K562 (cell line): ENCODE measurements at regions not wholly inside any gene's neighbourhood (a gene's known extent, or its start where the extent isn't known, plus 50 kb on each side); places are given as distances from the start of the nearest gene placed in this dataset.
A peak's percentile ranks its signal among the peaks of the same experiment; 100 is the strongest.

ENCODE experiments used
- ATAC-seq: fragments of 200-7000 bp; cut with Tn5 transposase; 3 replicates; pipeline ENCODE4 v1.9.1; 2020; ENCODE audit warnings: moderate library complexity
- BruUV-seq: library from RNA; stranded (reverse); fragments of 400-500 nt; replicated peaks from 2 replicates; lab custom pipeline; 2021; lab: Mats Ljungman, UMichigan
- CTCF ChIA-PET: fragments of 300-600 bp; formaldehyde crosslinking; extraction: SDS; loops from one replicate; lab custom pipeline; 2021; ENCODE audit warnings: low intra/inter-chr PET ratio; lab: Yijun Ruan, JAX
- POLR2A ChIA-PET: fragments of 300-600, 350-650 bp; sonication (Branson Sonifier 250); formaldehyde crosslinking; extraction: SDS; loops from one replicate; lab custom pipeline; 2021; ENCODE audit warnings: antibody characterized with exemption, inconsistent platforms; lab: Yijun Ruan, JAX
- DNase-seq, 4 experiments: peaks; one replicate each; pipeline versions ENCODE4 v3.0.0 to v3.0.0-alpha.2; 2011 to 2018; ENCODE audit warnings: low spot score in 3 of 4, mixed read lengths in 3 of 4; ENCODE audit errors: extremely low read depth in 1 of 4
- FAIRE-seq: peaks from 2 replicates; lab custom pipeline; 2011; peaks lifted over from hg19 to GRCh38; lab: Jason Lieb, UNC
- H2AFZ ChIP-seq: 2 replicates; pipeline ENCODE4 v1.6.0; 2011; ENCODE audit warnings: low read depth, low read length, control low read depth, inconsistent platforms
- H3K27ac ChIP-seq: fragments of 200-600 bp; 3 replicates; pipeline ENCODE4 v1.8.0; 2011; ENCODE audit warnings: low read depth, mild to moderate bottlenecking, control low read depth, inconsistent platforms, low read length, moderate library complexity, mixed read lengths; ENCODE audit errors: extremely low read depth
- H3K27me3 ChIP-seq, 2 experiments: fragments of 300-600 bp in 1 of 2; 2 replicates in 1 of 2; 3 replicates in 1 of 2; pipeline versions ENCODE4 v1.6.0 to v1.8.0; 2011; ENCODE audit warnings: inconsistent platforms in 2 of 2, low read length in 2 of 2, mild to moderate bottlenecking in 1 of 2, mixed read lengths in 1 of 2, moderate library complexity in 1 of 2; ENCODE audit not compliant: control insufficient read depth in 2 of 2, insufficient read depth in 2 of 2
- H3K36me3 ChIP-seq: fragments of 300-600 bp; 3 replicates; pipeline ENCODE4 v1.8.0; 2011; ENCODE audit warnings: mild to moderate bottlenecking, low read length, inconsistent platforms; ENCODE audit not compliant: control insufficient read depth, insufficient read depth
- H3K4me1 ChIP-seq, 2 experiments: fragments of 200-600 bp in 1 of 2; replicated peaks in 1 of 2; 2 replicates in 1 of 2; 3 replicates in 1 of 2; pipeline versions ENCODE4 v1.5.1 to v1.8.0; 2011; ENCODE audit warnings: inconsistent platforms in 2 of 2, low read length in 2 of 2, mild to moderate bottlenecking in 1 of 2, mixed read lengths in 1 of 2, moderate library complexity in 1 of 2; ENCODE audit not compliant: control insufficient read depth in 2 of 2, insufficient read depth in 2 of 2
- H3K4me2 ChIP-seq: 2 replicates; pipeline ENCODE4 v1.6.1; 2011; ENCODE audit warnings: low read length, control low read depth, inconsistent platforms, mixed read lengths; ENCODE audit not compliant: insufficient read depth
- H3K4me3 ChIP-seq: fragments of 200-600 bp; sonication (generic), shearing (Covaris generic); 2 replicates; pipeline ENCODE4 v1.5.1; 2016; ENCODE audit warnings: control low read depth, inconsistent platforms
- H3K79me2 ChIP-seq: fragments of 200-600 bp; 3 replicates; pipeline ENCODE4 v1.8.0; 2011; ENCODE audit warnings: low read length, inconsistent platforms; ENCODE audit not compliant: control insufficient read depth, insufficient read depth
- H3K9ac ChIP-seq, 2 experiments: 2 replicates each; pipeline versions ENCODE4 v1.6.0 to v1.6.1; 2011; ENCODE audit warnings: low read depth in 2 of 2, low read length in 2 of 2, control low read depth in 1 of 2, inconsistent platforms in 1 of 2, mild to moderate bottlenecking in 1 of 2, mixed read lengths in 1 of 2; ENCODE audit not compliant: insufficient read depth in 1 of 2
- H3K9me1 ChIP-seq: one replicate; pipeline ENCODE4 v1.6.0; 2011; ENCODE audit warnings: inconsistent platforms, mild to moderate bottlenecking, low read length, moderate library complexity; ENCODE audit not compliant: control insufficient read depth, insufficient read depth
- H3K9me3 ChIP-seq: replicated peaks from 2 replicates; pipeline ENCODE4 v1.5.1; 2011; ENCODE audit warnings: low read depth, low read length, inconsistent platforms; ENCODE audit not compliant: control insufficient read depth, insufficient read depth
- H4K20me1 ChIP-seq: replicated peaks from 2 replicates; pipeline ENCODE4 v1.6.1; 2011; ENCODE audit warnings: low read length, inconsistent platforms, mixed read lengths; ENCODE audit not compliant: control insufficient read depth, insufficient read depth
- ATF6 ChIP-seq: sonication (generic); formaldehyde crosslinking; IDR thresholded peaks from 2 replicates; pipeline ENCODE4 v1.4.0; 2020; ENCODE audit warnings: mild to moderate bottlenecking, missing genetic modification reagents
- BACH1 ChIP-seq: fragments of 200-800 bp; sonication (Bioruptor generic); IDR thresholded peaks from 2 replicates; pipeline ENCODE4 v1.6.1; 2016; ENCODE audit warnings: missing genetic modification characterization, missing compliant biosample characterization
- C11orf30 ChIP-seq: fragments of 450-650 bp; IDR thresholded peaks from 2 replicates; pipeline ENCODE4 v1.6.1; 2016; ENCODE audit warnings: low read depth, mild to moderate bottlenecking
- EGR1 ChIP-seq: fragments of 450-650 bp; conservative IDR thresholded peaks from 2 replicates; pipeline ENCODE4 v1.6.1; 2017; ENCODE audit warnings: mild to moderate bottlenecking
- HDAC1 ChIP-seq, 2 experiments: fragments of 450-650 bp; IDR thresholded peaks; 2 replicates each; pipeline ENCODE4 v1.6.1; 2016 to 2017; ENCODE audit warnings: inconsistent platforms in 1 of 2, mild to moderate bottlenecking in 1 of 2, moderate library complexity in 1 of 2
- RFX7 ChIP-seq: fragments of 250-450 bp; sonication (Bioruptor Pico); IDR thresholded peaks from 2 replicates; pipeline ENCODE4 v1.5.1; 2021; ENCODE audit warnings: mild to moderate bottlenecking
- STAT5B ChIP-seq: fragments of 250-450 bp; sonication (Bioruptor Pico); IDR thresholded peaks from 2 replicates; pipeline ENCODE4 v1.8.0; 2021; ENCODE audit warnings: mild to moderate bottlenecking, inconsistent platforms
- ZFP1 ChIP-seq: fragments of 450-650 bp; formaldehyde crosslinking; IDR thresholded peaks from 2 replicates; pipeline ENCODE4 v1.4.0; 2020; ENCODE audit warnings: mild to moderate bottlenecking, mixed read lengths
- ZNF592 ChIP-seq: fragments of 450-650 bp; IDR thresholded peaks from 2 replicates; pipeline ENCODE4 v1.6.1; 2017; ENCODE audit warnings: antibody characterized with exemption, mild to moderate bottlenecking
- WGBS: fragments of 100-300 bp; shearing (Covaris generic); methylation state at CpG from one replicate; pipeline ENCODE4 v1.1.6; 2016; ENCODE audit warnings: low coverage, mixed read lengths; ENCODE audit not compliant: insufficient coverage; ENCODE audit errors: missing lambda C conversion rate; 5-methylcytosine and 5-hydroxymethylcytosine counted together
- in situ Hi-C: fragments of 300-500 bp; cut with MboI; formaldehyde crosslinking; loops from 4 replicates; pipeline ENCODE4 v1.15.0; 2018; ENCODE audit warnings: inconsistent platforms, mixed read lengths
- intact Hi-C: fragments of 100-400 bp; cut with micrococcal nuclease; formaldehyde crosslinking; loops from 2 replicates; pipeline ENCODE4 v1.14.2; 2022
- TF ChIP-seq, protein P1 (sequence below): sonication (generic); formaldehyde crosslinking; IDR thresholded peaks from 2 replicates; pipeline ENCODE4 v1.8.0; 2022; ENCODE audit warnings: mild to moderate bottlenecking, missing genetic modification reagents
- TF ChIP-seq, protein P2 (sequence below): fragments of 250-450 bp; sonication (Bioruptor Pico); IDR thresholded peaks from 2 replicates; pipeline ENCODE4 v1.5.0; 2021

GRCh38 chr10:80767963-80768362, 230.3 kb downstream of the SH2D4B start (continued):
- TF ChIP-seq, protein P1, sequence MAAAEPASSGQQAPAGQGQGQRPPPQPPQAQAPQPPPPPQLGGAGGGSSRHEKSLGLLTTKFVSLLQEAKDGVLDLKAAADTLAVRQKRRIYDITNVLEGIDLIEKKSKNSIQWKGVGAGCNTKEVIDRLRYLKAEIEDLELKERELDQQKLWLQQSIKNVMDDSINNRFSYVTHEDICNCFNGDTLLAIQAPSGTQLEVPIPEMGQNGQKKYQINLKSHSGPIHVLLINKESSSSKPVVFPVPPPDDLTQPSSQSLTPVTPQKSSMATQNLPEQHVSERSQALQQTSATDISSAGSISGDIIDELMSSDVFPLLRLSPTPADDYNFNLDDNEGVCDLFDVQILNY (CRISPR knock-in tag) = no peak
- no peak for TF ChIP-seq ATF6 (CRISPR knock-in tag)
- TF ChIP-seq RFX7 = no peak
- no peak for TF ChIP-seq HDAC1 (IDR thresholded peaks at IDR 0.05)
- peak; percentile 98 for TF ChIP-seq C11orf30
- no peak for TF ChIP-seq EGR1
- no peak for TF ChIP-seq STAT5B (CRISPR knock-in tag)
- TF ChIP-seq ZFP1 (CRISPR knock-in tag) = no peak
- 0 out of 2 replicates have a peak, but pooled peaks have one; percentile 22 for TF ChIP-seq BACH1 (tag)

GRCh38 chr10:80769700-80770160, 232.0 kb downstream of the SH2D4B start:
- peak overlapping the region in 1 of 2 experiments; percentile 28; a peak in 3 of 4 replicates for H3K9ac ChIP-seq
- H3K27ac ChIP-seq = peak overlapping the region; percentile 51
- POLR2A ChIA-PET = interaction anchor here (0.9 to 1.2 kb wide), 2 partner anchors 9 to 40 kb away, joined by 3 to 4 read pairs; no protein-coding TSS in a partner anchor
- peaks cover 19 to 52% of the 10 kb centered on the region in 2 experiments for H3K4me1 ChIP-seq
- H3K9me1 ChIP-seq = no peaks in the 10 kb centered on the region
- no TSS peak for BruUV-seq
- H3K36me3 ChIP-seq = no peaks in the 10 kb centered on the region
- H3K4me2 ChIP-seq = peak overlapping the region; percentile 20; the same call in 1 of the 2 replicates
- H3K9me3 ChIP-seq = no peaks in the 10 kb centered on the region
- FAIRE-seq = peak; percentile 67
- 4% methylated on average over 2 of the region's 2 CpGs for WGBS
- peak overlapping the region; percentile 86 for H2AFZ ChIP-seq
- no peaks in the 10 kb centered on the region for H4K20me1 ChIP-seq
- intact Hi-C loops (loop anchor here (2.0 kb wide), 1 partner anchor 71 kb away; no protein-coding TSS in a partner anchor), in situ Hi-C loops (no loop called here)
- CTCF ChIA-PET = no interaction called here
- H3K27me3 ChIP-seq = no peaks in the 10 kb centered on the region
- H3K4me3 ChIP-seq = no peak overlapping the region
- DNase-seq = peak in 2 of 4 experiments; percentile 41 to 57
- ATAC-seq = peak; percentile 61
- H3K79me2 ChIP-seq = no peaks in the 10 kb centered on the region
- TF ChIP-seq ZNF592 = peak; percentile 96
- TF ChIP-seq, protein P2, sequence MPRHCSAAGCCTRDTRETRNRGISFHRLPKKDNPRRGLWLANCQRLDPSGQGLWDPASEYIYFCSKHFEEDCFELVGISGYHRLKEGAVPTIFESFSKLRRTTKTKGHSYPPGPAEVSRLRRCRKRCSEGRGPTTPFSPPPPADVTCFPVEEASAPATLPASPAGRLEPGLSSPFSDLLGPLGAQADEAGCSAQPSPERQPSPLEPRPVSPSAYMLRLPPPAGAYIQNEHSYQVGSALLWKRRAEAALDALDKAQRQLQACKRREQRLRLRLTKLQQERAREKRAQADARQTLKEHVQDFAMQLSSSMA (CRISPR knock-in tag) = no peak
